ENCODE measurements at regions not wholly inside any gene's neighbourhood (a gene's known extent, or its start where the extent isn't known, plus 50 kb on each side); places are given as distances from the start of the nearest gene placed in this dataset.

GRCh38 chr5:118173340-118173739 lies 815.0 kb downstream of the DTWD2 start:
- TF ChIP-seq, protein P1, sequence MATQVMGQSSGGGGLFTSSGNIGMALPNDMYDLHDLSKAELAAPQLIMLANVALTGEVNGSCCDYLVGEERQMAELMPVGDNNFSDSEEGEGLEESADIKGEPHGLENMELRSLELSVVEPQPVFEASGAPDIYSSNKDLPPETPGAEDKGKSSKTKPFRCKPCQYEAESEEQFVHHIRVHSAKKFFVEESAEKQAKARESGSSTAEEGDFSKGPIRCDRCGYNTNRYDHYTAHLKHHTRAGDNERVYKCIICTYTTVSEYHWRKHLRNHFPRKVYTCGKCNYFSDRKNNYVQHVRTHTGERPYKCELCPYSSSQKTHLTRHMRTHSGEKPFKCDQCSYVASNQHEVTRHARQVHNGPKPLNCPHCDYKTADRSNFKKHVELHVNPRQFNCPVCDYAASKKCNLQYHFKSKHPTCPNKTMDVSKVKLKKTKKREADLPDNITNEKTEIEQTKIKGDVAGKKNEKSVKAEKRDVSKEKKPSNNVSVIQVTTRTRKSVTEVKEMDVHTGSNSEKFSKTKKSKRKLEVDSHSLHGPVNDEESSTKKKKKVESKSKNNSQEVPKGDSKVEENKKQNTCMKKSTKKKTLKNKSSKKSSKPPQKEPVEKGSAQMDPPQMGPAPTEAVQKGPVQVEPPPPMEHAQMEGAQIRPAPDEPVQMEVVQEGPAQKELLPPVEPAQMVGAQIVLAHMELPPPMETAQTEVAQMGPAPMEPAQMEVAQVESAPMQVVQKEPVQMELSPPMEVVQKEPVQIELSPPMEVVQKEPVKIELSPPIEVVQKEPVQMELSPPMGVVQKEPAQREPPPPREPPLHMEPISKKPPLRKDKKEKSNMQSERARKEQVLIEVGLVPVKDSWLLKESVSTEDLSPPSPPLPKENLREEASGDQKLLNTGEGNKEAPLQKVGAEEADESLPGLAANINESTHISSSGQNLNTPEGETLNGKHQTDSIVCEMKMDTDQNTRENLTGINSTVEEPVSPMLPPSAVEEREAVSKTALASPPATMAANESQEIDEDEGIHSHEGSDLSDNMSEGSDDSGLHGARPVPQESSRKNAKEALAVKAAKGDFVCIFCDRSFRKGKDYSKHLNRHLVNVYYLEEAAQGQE (IDR thresholded peaks at IDR 0.05; ENCODE audit: borderline replicate concordance) = peak; percentile 32
- TF ChIP-seq, protein P2, sequence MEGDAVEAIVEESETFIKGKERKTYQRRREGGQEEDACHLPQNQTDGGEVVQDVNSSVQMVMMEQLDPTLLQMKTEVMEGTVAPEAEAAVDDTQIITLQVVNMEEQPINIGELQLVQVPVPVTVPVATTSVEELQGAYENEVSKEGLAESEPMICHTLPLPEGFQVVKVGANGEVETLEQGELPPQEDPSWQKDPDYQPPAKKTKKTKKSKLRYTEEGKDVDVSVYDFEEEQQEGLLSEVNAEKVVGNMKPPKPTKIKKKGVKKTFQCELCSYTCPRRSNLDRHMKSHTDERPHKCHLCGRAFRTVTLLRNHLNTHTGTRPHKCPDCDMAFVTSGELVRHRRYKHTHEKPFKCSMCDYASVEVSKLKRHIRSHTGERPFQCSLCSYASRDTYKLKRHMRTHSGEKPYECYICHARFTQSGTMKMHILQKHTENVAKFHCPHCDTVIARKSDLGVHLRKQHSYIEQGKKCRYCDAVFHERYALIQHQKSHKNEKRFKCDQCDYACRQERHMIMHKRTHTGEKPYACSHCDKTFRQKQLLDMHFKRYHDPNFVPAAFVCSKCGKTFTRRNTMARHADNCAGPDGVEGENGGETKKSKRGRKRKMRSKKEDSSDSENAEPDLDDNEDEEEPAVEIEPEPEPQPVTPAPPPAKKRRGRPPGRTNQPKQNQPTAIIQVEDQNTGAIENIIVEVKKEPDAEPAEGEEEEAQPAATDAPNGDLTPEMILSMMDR (IDR thresholded peaks at IDR 0.05; ENCODE audit: poor library complexity, severe bottlenecking) = no peak
- TF ChIP-seq EZH2 (IDR thresholded peaks at IDR 0.05; ENCODE audit: borderline replicate concordance, insufficient read depth, low read length, poor library complexity, severe bottlenecking) = no peak
- no peak for TF ChIP-seq TAF1 (IDR thresholded peaks at IDR 0.05; ENCODE audit: low read depth)
- TF ChIP-seq RAD21 (conservative IDR thresholded peaks at IDR 0.05) = no peak
